K562 (cell line): ENCODE measurements at regions not wholly inside any gene's neighbourhood (a gene's known extent, or its start where the extent isn't known, plus 50 kb on each side); places are given as distances from the start of the nearest gene placed in this dataset.

ENCODE experiments used
- ATAC-seq: fragments of 200-7000 bp; cut with Tn5 transposase; 3 replicates; pipeline ENCODE4 v1.9.1; 2020; ENCODE audit warnings: moderate library complexity
- BruUV-seq: library from RNA; stranded (reverse); fragments of 400-500 nt; replicated peaks from 2 replicates; lab custom pipeline; 2021; lab: Mats Ljungman, UMichigan
- CTCF ChIA-PET: fragments of 300-600 bp; formaldehyde crosslinking; extraction: SDS; loops from one replicate; lab custom pipeline; 2021; ENCODE audit warnings: low intra/inter-chr PET ratio; lab: Yijun Ruan, JAX
- POLR2A ChIA-PET: fragments of 300-600, 350-650 bp; sonication (Branson Sonifier 250); formaldehyde crosslinking; extraction: SDS; loops from one replicate; lab custom pipeline; 2021; ENCODE audit warnings: antibody characterized with exemption, inconsistent platforms; lab: Yijun Ruan, JAX
- DNase-seq, 4 experiments: peaks; one replicate each; pipeline versions ENCODE4 v3.0.0 to v3.0.0-alpha.2; 2011 to 2018; ENCODE audit warnings: low spot score in 3 of 4, mixed read lengths in 3 of 4; ENCODE audit errors: extremely low read depth in 1 of 4
- FAIRE-seq: peaks from 2 replicates; lab custom pipeline; 2011; peaks lifted over from hg19 to GRCh38; lab: Jason Lieb, UNC
- H2AFZ ChIP-seq: 2 replicates; pipeline ENCODE4 v1.6.0; 2011; ENCODE audit warnings: low read depth, low read length, control low read depth, inconsistent platforms
- H3K27ac ChIP-seq: fragments of 200-600 bp; 3 replicates; pipeline ENCODE4 v1.8.0; 2011; ENCODE audit warnings: low read depth, mild to moderate bottlenecking, control low read depth, inconsistent platforms, low read length, moderate library complexity, mixed read lengths; ENCODE audit errors: extremely low read depth
- H3K27me3 ChIP-seq, 2 experiments: fragments of 300-600 bp in 1 of 2; 2 replicates in 1 of 2; 3 replicates in 1 of 2; pipeline versions ENCODE4 v1.6.0 to v1.8.0; 2011; ENCODE audit warnings: inconsistent platforms in 2 of 2, low read length in 2 of 2, mild to moderate bottlenecking in 1 of 2, mixed read lengths in 1 of 2, moderate library complexity in 1 of 2; ENCODE audit not compliant: control insufficient read depth in 2 of 2, insufficient read depth in 2 of 2
- H3K36me3 ChIP-seq: fragments of 300-600 bp; 3 replicates; pipeline ENCODE4 v1.8.0; 2011; ENCODE audit warnings: mild to moderate bottlenecking, low read length, inconsistent platforms; ENCODE audit not compliant: control insufficient read depth, insufficient read depth
- H3K4me1 ChIP-seq, 2 experiments: fragments of 200-600 bp in 1 of 2; replicated peaks in 1 of 2; 2 replicates in 1 of 2; 3 replicates in 1 of 2; pipeline versions ENCODE4 v1.5.1 to v1.8.0; 2011; ENCODE audit warnings: inconsistent platforms in 2 of 2, low read length in 2 of 2, mild to moderate bottlenecking in 1 of 2, mixed read lengths in 1 of 2, moderate library complexity in 1 of 2; ENCODE audit not compliant: control insufficient read depth in 2 of 2, insufficient read depth in 2 of 2
- H3K4me2 ChIP-seq: 2 replicates; pipeline ENCODE4 v1.6.1; 2011; ENCODE audit warnings: low read length, control low read depth, inconsistent platforms, mixed read lengths; ENCODE audit not compliant: insufficient read depth
- H3K4me3 ChIP-seq: fragments of 200-600 bp; sonication (generic), shearing (Covaris generic); 2 replicates; pipeline ENCODE4 v1.5.1; 2016; ENCODE audit warnings: control low read depth, inconsistent platforms
- H3K79me2 ChIP-seq: fragments of 200-600 bp; 3 replicates; pipeline ENCODE4 v1.8.0; 2011; ENCODE audit warnings: low read length, inconsistent platforms; ENCODE audit not compliant: control insufficient read depth, insufficient read depth
- H3K9ac ChIP-seq, 2 experiments: 2 replicates each; pipeline versions ENCODE4 v1.6.0 to v1.6.1; 2011; ENCODE audit warnings: low read depth in 2 of 2, low read length in 2 of 2, control low read depth in 1 of 2, inconsistent platforms in 1 of 2, mild to moderate bottlenecking in 1 of 2, mixed read lengths in 1 of 2; ENCODE audit not compliant: insufficient read depth in 1 of 2
- H3K9me1 ChIP-seq: one replicate; pipeline ENCODE4 v1.6.0; 2011; ENCODE audit warnings: inconsistent platforms, mild to moderate bottlenecking, low read length, moderate library complexity; ENCODE audit not compliant: control insufficient read depth, insufficient read depth
- H3K9me3 ChIP-seq: replicated peaks from 2 replicates; pipeline ENCODE4 v1.5.1; 2011; ENCODE audit warnings: low read depth, low read length, inconsistent platforms; ENCODE audit not compliant: control insufficient read depth, insufficient read depth
- H4K20me1 ChIP-seq: replicated peaks from 2 replicates; pipeline ENCODE4 v1.6.1; 2011; ENCODE audit warnings: low read length, inconsistent platforms, mixed read lengths; ENCODE audit not compliant: control insufficient read depth, insufficient read depth
- ARID2 ChIP-seq: fragments of 450-650 bp; IDR thresholded peaks from 2 replicates; pipeline ENCODE4 v1.6.1; 2017; ENCODE audit warnings: antibody characterized with exemption, mild to moderate bottlenecking
- FOXA1 ChIP-seq: fragments of 450-650 bp; IDR thresholded peaks from 2 replicates; pipeline ENCODE4 v1.6.1; 2016; ENCODE audit warnings: mild to moderate bottlenecking, borderline replicate concordance
- KDM1A ChIP-seq, 2 experiments: fragments of 450-650 bp; IDR thresholded peaks; 2 replicates each; pipeline ENCODE4 v1.6.1; 2016; ENCODE audit warnings: mild to moderate bottlenecking in 2 of 2
- VEZF1 ChIP-seq: fragments of 200-800 bp; sonication (Bioruptor generic); IDR thresholded peaks from 2 replicates; pipeline ENCODE4 v1.6.1; 2017; ENCODE audit warnings: missing genetic modification characterization, missing compliant biosample characterization
- ZNF217 ChIP-seq: sonication (generic); formaldehyde crosslinking; IDR thresholded peaks from 2 replicates; pipeline ENCODE4 v1.8.0; 2022; ENCODE audit warnings: mild to moderate bottlenecking, missing genetic modification reagents
- WGBS: fragments of 100-300 bp; shearing (Covaris generic); methylation state at CpG from one replicate; pipeline ENCODE4 v1.1.6; 2016; ENCODE audit warnings: low coverage, mixed read lengths; ENCODE audit not compliant: insufficient coverage; ENCODE audit errors: missing lambda C conversion rate; 5-methylcytosine and 5-hydroxymethylcytosine counted together
- in situ Hi-C: fragments of 300-500 bp; cut with MboI; formaldehyde crosslinking; loops from 4 replicates; pipeline ENCODE4 v1.15.0; 2018; ENCODE audit warnings: inconsistent platforms, mixed read lengths
- intact Hi-C: fragments of 100-400 bp; cut with micrococcal nuclease; formaldehyde crosslinking; loops from 2 replicates; pipeline ENCODE4 v1.14.2; 2022
- TF ChIP-seq, protein P1 (sequence below): sonication (generic); formaldehyde crosslinking; IDR thresholded peaks from 2 replicates; pipeline ENCODE4 v1.8.1; 2023; ENCODE audit warnings: mild to moderate bottlenecking, missing genetic modification reagents

GRCh38 chr5:107216587-107216986 lies 454.1 kb downstream of the EFNA5 start (continued):
- TF ChIP-seq ZNF217 = no peak
- TF ChIP-seq, protein P1, sequence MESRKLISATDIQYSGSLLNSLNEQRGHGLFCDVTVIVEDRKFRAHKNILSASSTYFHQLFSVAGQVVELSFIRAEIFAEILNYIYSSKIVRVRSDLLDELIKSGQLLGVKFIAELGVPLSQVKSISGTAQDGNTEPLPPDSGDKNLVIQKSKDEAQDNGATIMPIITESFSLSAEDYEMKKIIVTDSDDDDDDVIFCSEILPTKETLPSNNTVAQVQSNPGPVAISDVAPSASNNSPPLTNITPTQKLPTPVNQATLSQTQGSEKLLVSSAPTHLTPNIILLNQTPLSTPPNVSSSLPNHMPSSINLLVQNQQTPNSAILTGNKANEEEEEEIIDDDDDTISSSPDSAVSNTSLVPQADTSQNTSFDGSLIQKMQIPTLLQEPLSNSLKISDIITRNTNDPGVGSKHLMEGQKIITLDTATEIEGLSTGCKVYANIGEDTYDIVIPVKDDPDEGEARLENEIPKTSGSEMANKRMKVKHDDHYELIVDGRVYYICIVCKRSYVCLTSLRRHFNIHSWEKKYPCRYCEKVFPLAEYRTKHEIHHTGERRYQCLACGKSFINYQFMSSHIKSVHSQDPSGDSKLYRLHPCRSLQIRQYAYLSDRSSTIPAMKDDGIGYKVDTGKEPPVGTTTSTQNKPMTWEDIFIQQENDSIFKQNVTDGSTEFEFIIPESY (CRISPR knock-in tag) = no peak

DNA sequence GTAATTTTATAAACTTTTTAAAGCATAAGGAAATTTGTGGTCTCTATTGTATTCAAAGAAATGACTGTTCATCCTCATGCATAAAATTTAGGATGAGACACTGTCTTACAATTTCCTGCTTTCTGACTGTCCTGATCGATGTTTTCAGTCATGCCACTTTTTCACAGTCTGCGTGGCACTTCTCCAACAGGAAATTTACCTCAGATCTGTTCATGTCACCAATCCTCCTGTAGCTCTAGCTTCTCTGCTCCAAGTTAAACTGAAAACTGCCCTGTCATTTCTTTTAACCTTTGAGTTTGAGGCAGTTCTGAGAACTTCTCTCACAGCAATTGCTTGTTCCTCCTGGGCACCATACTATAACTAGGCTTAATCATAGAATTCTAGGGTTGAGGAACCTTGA lies 455.1 kb downstream of the EFNA5 start:
- no peak overlapping the region for H2AFZ ChIP-seq
- H3K4me2 ChIP-seq = no peak overlapping the region
- no peak overlapping the region for H3K9ac ChIP-seq
- POLR2A ChIA-PET = no interaction called here
- no peak for DNase-seq
- H3K27ac ChIP-seq = no peak overlapping the region
- TF ChIP-seq VEZF1 (CRISPR knock-in tag) = no peak
- no peak for TF ChIP-seq KDM1A (IDR thresholded peaks at IDR 0.05)
- no peak for TF ChIP-seq FOXA1
- no peak for TF ChIP-seq ARID2
- TF ChIP-seq, all 486 proteins: peak for 0
- BruUV-seq = no TSS peak
- Histone ChIP-seq H4K20me1 (no peaks in the 10 kb centered on the region), H3K79me2 (no peaks in the 10 kb centered on the region), H3K4me3 (no peak overlapping the region), H3K36me3 (no peaks in the 10 kb centered on the region), H3K27me3 (no peaks in the 10 kb centered on the region), H3K9me3 (no peaks in the 10 kb centered on the region), H3K4me1 (no peaks in the 10 kb centered on the region), H3K9me1 (no peaks in the 10 kb centered on the region)
- no peak for FAIRE-seq
- CTCF ChIA-PET = no interaction called here
- ATAC-seq = no peak
- 4% methylated on average over 2 of the region's 2 CpGs for WGBS
- in situ Hi-C loops = no loop called here
- intact Hi-C loops = no loop called here
